SK-N-MC (cell line): ENCODE measurements at regions not wholly inside any gene's neighbourhood (a gene's known extent, or its start where the extent isn't known, plus 50 kb on each side); places are given as distances from the start of the nearest gene placed in this dataset.

Experiments used
- DNase-seq: peaks from one replicate; pipeline ENCODE4 v3.0.0-alpha.2; 2011; ENCODE audit warnings: low read depth, low spot score
- H3K27ac ChIP-seq: fragments of 200-600 bp; sonication (generic); 2 replicates; pipeline ENCODE4 v1.5.1; 2016; ENCODE audit warnings: mixed run types
- H3K36me3 ChIP-seq: fragments of 200-600 bp; sonication (generic); 2 replicates; pipeline ENCODE4 v1.6.1; 2017; ENCODE audit warnings: antibody characterized with exemption, low read length, mixed read lengths; ENCODE audit not compliant: insufficient read depth
- H3K4me3 ChIP-seq: fragments of 200-600 bp; sonication (generic); 2 replicates; pipeline ENCODE4 v1.5.1; 2016
- H3K9ac ChIP-seq: fragments of 200-600 bp; sonication (generic); 2 replicates; pipeline ENCODE4 v1.8.0; 2017; ENCODE audit warnings: mixed run types, mixed read lengths; ENCODE audit not compliant: insufficient read length
- H3K9me3 ChIP-seq: fragments of 200-600 bp; sonication (generic); 2 replicates; pipeline ENCODE4 v1.6.1; 2017; ENCODE audit warnings: low read depth, mild to moderate bottlenecking, antibody characterized with exemption, low read length, moderate library complexity, mixed read lengths
- EZH2 ChIP-seq: fragments of 200-600 bp; sonication (generic); IDR thresholded peaks from one replicate; pipeline ENCODE4 v1.6.1; 2017; ENCODE audit warnings: antibody characterized with exemption
- FOXP2 ChIP-seq: optimal IDR thresholded peaks from 2 replicates; pipeline ENCODE3; 2011; ENCODE audit warnings: mild to moderate bottlenecking, moderate library complexity; ENCODE audit not compliant: insufficient read depth; ENCODE audit errors: extremely low read length, control extremely low read depth
- POLR2AphosphoS5 ChIP-seq: IDR thresholded peaks from 2 replicates; pipeline ENCODE4 v1.6.1; 2012; ENCODE audit warnings: mild to moderate bottlenecking, low read depth, low read length, borderline replicate concordance

DNA sequence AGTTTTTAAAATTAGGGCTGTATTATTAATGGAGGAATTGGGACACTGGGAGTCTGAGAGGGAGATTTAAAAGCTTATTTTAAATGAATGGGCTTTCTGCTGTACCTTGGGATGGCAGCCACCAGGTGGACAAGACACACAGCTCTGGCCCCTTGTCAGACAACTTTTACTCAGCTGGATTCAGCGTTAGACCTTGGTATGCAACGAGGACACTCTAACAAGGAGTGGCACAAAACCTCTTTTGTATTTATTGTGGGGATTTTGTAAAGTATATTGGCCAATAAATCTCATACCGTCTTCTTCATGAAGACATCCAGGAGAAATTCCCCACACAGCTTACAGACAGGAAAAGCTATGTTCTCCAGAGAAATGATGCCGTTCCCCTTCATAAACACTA, 105.7 kb downstream of the LCA5 start:
- Histone ChIP-seq H3K9ac (no peak overlapping the region), H3K36me3 (no peaks in the 10 kb centered on the region), H3K9me3 (no peaks in the 10 kb centered on the region), H3K27ac (no peak overlapping the region), H3K4me3 (no peak overlapping the region)
- DNase-seq, result no peak
- TF ChIP-seq EZH2, result no peak
- no peak for TF ChIP-seq FOXP2
- no peak for TF ChIP-seq POLR2AphosphoS5

GRCh38 chr6:79430913-79431536, 106.2 kb downstream of the LCA5 start:
- Histone ChIP-seq H3K36me3 (no peaks in the 10 kb centered on the region), H3K27ac (no peak overlapping the region), H3K4me3 (no peak overlapping the region), H3K9me3 (no peaks in the 10 kb centered on the region), H3K9ac (no peak overlapping the region)
- no peak for DNase-seq
- TF ChIP-seq FOXP2, result no peak
- no peak for TF ChIP-seq POLR2AphosphoS5
- TF ChIP-seq EZH2, result no peak

- no peak overlapping the region for H3K27ac ChIP-seq
- no peaks in the 10 kb centered on the region for H3K36me3 ChIP-seq
- no peak overlapping the region for H3K4me3 ChIP-seq
These were observed 109.5 kb downstream of the LCA5 start for GRCh38 chr6:79427721-79428120.

GRCh38 chr6:79426625-79427278, 110.5 kb downstream of the LCA5 start:
- no peaks in the 10 kb centered on the region for H3K36me3 ChIP-seq
- no peak overlapping the region for H3K4me3 ChIP-seq
- DNase-seq, result no peak
- no peak overlapping the region for H3K9ac ChIP-seq
- no peak overlapping the region for H3K27ac ChIP-seq
- no peaks in the 10 kb centered on the region for H3K9me3 ChIP-seq
- no peak for TF ChIP-seq POLR2AphosphoS5
- TF ChIP-seq EZH2, result no peak
- TF ChIP-seq FOXP2, result no peak

More at GRCh38 chr6:79427721-79428120, 109.5 kb downstream of the LCA5 start:
- H3K9me3 ChIP-seq, result no peaks in the 10 kb centered on the region
- DNase-seq, result no peak
- TF ChIP-seq EZH2 (no peak), POLR2AphosphoS5 (no peak), FOXP2 (no peak)
- no peak overlapping the region for H3K9ac ChIP-seq

DNA sequence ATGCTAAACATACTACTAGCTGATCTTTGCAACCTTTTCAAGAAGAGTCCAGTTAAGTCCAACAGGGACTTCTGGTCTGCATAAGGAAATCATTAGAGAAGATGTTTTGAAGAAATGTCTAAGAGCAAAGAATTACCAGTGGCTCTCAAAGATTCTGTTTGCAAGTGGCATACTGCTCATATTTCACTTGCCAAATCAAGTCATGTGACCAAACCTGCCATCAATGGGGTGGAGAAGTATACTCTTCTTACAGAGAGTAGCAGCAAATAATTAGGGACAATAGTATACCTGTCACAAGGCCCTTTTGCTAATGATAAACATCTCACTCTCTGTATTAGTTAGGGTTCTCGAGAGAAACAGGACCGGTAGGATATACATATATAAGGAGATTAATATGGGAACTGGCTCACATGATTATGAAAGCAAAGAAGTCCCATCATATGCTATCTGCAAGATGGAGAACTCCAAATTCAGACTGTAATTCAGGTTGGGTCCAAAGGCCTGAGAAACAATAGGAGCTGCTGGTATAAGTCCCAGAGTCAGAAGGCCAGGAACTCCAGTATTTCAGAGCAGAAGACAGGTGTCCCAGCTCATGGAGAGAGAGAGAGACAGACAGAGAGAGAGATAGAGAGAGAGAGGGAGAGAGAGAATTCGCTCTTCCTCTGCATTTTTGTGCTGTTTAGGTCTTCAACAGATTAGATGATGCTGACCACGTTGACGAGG, 111.5 kb downstream of the LCA5 start:
- H3K4me3 ChIP-seq, result no peak overlapping the region
- TF ChIP-seq EZH2, result no peak
- TF ChIP-seq POLR2AphosphoS5, result no peak
- TF ChIP-seq FOXP2, result no peak
- no peak for DNase-seq

GRCh38 chr6:79423216-79423615, 114.0 kb downstream of the LCA5 start:
- no peak for DNase-seq
- Histone ChIP-seq H3K27ac (no peak overlapping the region), H3K9ac (no peak overlapping the region), H3K36me3 (no peaks in the 10 kb centered on the region), H3K9me3 (no peaks in the 10 kb centered on the region), H3K4me3 (no peak overlapping the region)
- TF ChIP-seq FOXP2 (no peak), EZH2 (no peak), POLR2AphosphoS5 (no peak)

More for the DNA sequence above, 111.5 kb downstream of the LCA5 start:
- Histone ChIP-seq H3K27ac (no peak overlapping the region), H3K36me3 (no peaks in the 10 kb centered on the region), H3K9me3 (no peaks in the 10 kb centered on the region), H3K9ac (no peak overlapping the region)

DNA sequence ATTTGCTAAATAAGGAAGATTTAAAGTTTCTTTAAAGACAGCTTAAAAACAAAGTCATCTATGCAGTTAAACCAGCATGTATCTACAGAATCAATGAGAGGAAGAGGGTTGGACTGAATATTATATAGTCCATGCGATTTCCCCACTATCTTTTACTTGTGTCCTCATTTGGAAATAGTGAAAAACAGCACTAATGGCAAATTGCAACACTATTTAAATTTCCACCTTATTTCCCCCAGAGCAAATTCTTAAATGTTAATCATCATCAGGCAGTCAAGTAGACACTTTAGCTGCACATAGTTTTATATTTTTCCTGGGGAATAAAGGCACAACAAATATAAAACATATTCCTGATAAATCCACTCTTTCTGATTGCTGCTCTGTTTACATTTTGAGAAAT, 114.6 kb downstream of the LCA5 start:
- Histone ChIP-seq H3K9me3 (no peaks in the 10 kb centered on the region), H3K9ac (no peak overlapping the region), H3K4me3 (no peak overlapping the region), H3K36me3 (no peaks in the 10 kb centered on the region), H3K27ac (no peak overlapping the region)
- TF ChIP-seq EZH2, result no peak
- no peak for TF ChIP-seq POLR2AphosphoS5
- TF ChIP-seq FOXP2, result no peak
- no peak for DNase-seq

DNA sequence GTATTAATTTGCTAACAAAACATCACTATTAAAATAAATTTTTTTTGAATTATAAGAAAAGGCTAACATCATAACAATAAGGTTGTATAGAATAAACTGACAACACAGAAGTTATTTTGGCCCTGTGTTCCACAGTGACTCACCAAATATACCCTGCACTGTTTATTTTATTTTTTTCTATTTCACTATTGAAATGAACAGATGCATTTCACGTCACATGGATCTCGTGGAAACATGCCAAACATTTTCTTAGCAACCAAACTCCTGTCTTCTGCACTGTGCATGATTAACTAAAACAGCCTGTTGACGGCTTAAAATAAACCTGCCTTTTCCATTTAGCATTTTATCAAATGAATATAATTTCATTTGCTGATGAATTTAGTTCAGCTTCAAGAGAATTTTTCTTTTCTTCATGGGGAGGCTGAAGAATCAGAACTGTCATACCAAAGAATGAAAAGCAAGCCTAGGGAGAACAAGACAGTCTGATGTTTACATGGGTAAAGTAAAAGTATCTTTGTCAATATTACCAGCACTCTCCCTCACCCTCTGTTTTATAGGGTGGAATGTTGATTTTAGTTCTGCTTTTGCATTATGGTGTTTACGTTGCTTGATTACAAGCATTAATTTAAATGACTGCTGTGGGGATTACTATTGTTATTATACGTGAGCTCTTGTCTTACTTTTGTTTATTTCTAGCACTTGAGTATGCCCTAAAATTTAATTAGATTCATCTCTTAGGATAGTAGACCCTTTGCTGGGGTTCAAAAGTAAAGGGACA, 115.3 kb downstream of the LCA5 start:
- no peaks in the 10 kb centered on the region for H3K36me3 ChIP-seq
- H3K27ac ChIP-seq, result no peak overlapping the region
- peak; percentile 75 for DNase-seq
- no peaks in the 10 kb centered on the region for H3K9me3 ChIP-seq
- TF ChIP-seq FOXP2, result no peak
- TF ChIP-seq EZH2, result no peak
- no peak for TF ChIP-seq POLR2AphosphoS5
- H3K9ac ChIP-seq, result no peak overlapping the region
- peak overlapping the region; percentile 53 for H3K4me3 ChIP-seq
